ENCODE measurements at regions not wholly inside any gene's neighbourhood (a gene's known extent, or its start where the extent isn't known, plus 50 kb on each side); places are given as distances from the start of the nearest gene placed in this dataset.

- Histone ChIP-seq H3K9me1 (replicated peaks; ENCODE audit: control insufficient read depth, extremely low read depth, insufficient read depth, low read length) (no peaks in the 10 kb centered on the region), H3K4me2 (ENCODE audit: insufficient read depth, low read length) (no peak overlapping the region), H4K20me1 (replicated peaks; ENCODE audit: control insufficient read depth, extremely low read depth, insufficient read depth, low read length) (no peaks in the 10 kb centered on the region), H3K4me3 (replicated peaks in 1 of 3; ENCODE audit: insufficient read depth in 1 of 3, low read depth in 1 of 3, low read length in 3 of 3) (no peak overlapping the region), H2AFZ (ENCODE audit: low read depth, low read length) (no peak overlapping the region), H3K79me2 (ENCODE audit: control insufficient read depth, insufficient read depth, low read length) (no peaks in the 10 kb centered on the region), H3K27me3 (ENCODE audit: control insufficient read depth in 2 of 2, insufficient read depth in 2 of 2, low read length in 2 of 2) (peaks cover 0 to 2% of the 10 kb centered on the region in 2 experiments), H3K27ac (ENCODE audit: insufficient read depth, low read depth, low read length) (no peak overlapping the region), H3K9ac (replicated peaks; ENCODE audit: extremely low read depth, insufficient read depth, low read length) (no peak overlapping the region), H3K36me3 (ENCODE audit: control insufficient read depth in 2 of 2, extremely low read depth in 1 of 2, insufficient read depth in 2 of 2, low read length in 2 of 2) (no peaks in the 10 kb centered on the region), H3K9me3 (replicated peaks; ENCODE audit: control insufficient read depth, insufficient read depth, low read length) (no peaks in the 10 kb centered on the region), H3K4me1 (ENCODE audit: control insufficient read depth, extremely low read depth, insufficient read depth, low read length) (no peaks in the 10 kb centered on the region)
- BruUV-seq (replicated peaks): no TSS peak
- DNase-seq (ENCODE audit: low read depth, low spot score): no peak
- intact Hi-C loops (cut with micrococcal nuclease) (no loop called here), dilution Hi-C loops (cut with MboI; ENCODE audit: extremely low pct_ligation_motif_present, low sequenced_read_pairs) (no loop called here)
- TF ChIP-seq POLR2A (IDR thresholded peaks at IDR 0.05; ENCODE audit: low read depth, low read length) (no peak), CTCF (IDR thresholded peaks at IDR 0.05; ENCODE audit: extremely low read depth in 1 of 2, insufficient read depth in 1 of 2, low read depth in 1 of 2, low read length in 2 of 2) (no peak), FOS (IDR thresholded peaks at IDR 0.05; ENCODE audit: borderline replicate concordance, insufficient read depth, low read length) (no peak), GATA2 (IDR thresholded peaks at IDR 0.05; ENCODE audit: insufficient read depth, insufficient read length, low read depth, low read length) (no peak), MYC (IDR thresholded peaks at IDR 0.05; ENCODE audit: low read depth, low read length) (no peak), JUN (IDR thresholded peaks at IDR 0.05; ENCODE audit: borderline replicate concordance, insufficient read depth, insufficient read length, low read depth) (no peak), EZH2 (IDR thresholded peaks at IDR 0.05; ENCODE audit: borderline replicate concordance, low read depth, low read length, severe bottlenecking) (no peak), POLR2AphosphoS5 (IDR thresholded peaks at IDR 0.05; ENCODE audit: insufficient read depth, low read depth, low read length) (no peak), MAX (IDR thresholded peaks at IDR 0.05; ENCODE audit: insufficient read depth, insufficient read length) (no peak)
- POLR2A ChIA-PET: no interaction called here
- FAIRE-seq: no peak
- CTCF ChIA-PET: no interaction called here
These were observed 392.2 kb upstream of the NFE2L3 start for GRCh38 chr7:25759748-25760147.
